Fibroblast of pulmonary artery (primary cell): ENCODE measurements at regions not wholly inside any gene's neighbourhood (a gene's known extent, or its start where the extent isn't known, plus 50 kb on each side); places are given as distances from the start of the nearest gene placed in this dataset.

ENCODE experiments used
- DNase-seq: peaks from one replicate; pipeline ENCODE4 v3.0.0-alpha.2; 2010; ENCODE audit warnings: low read depth
- H3K4me3 ChIP-seq: replicated peaks from 2 replicates; pipeline ENCODE4 v1.5.1; 2011; ENCODE audit warnings: low read depth, mild to moderate bottlenecking, control low read depth, low read length, moderate library complexity
- CTCF ChIP-seq: IDR thresholded peaks from 2 replicates; pipeline ENCODE4 v1.5.1; 2011; ENCODE audit warnings: mild to moderate bottlenecking, control low read depth, low read length, inconsistent platforms; ENCODE audit errors: missing control alignments

GRCh38 chr4:13829457-13829856 lies 201.9 kb upstream of the BOD1L1 start:
- no peak overlapping the region for H3K4me3 ChIP-seq
- DNase-seq = no peak
- no peak for TF ChIP-seq CTCF

GRCh38 chr4:13830449-13830848 lies 202.9 kb upstream of the BOD1L1 start:
- TF ChIP-seq CTCF = no peak
- no peak for DNase-seq
- H3K4me3 ChIP-seq = no peak overlapping the region

GRCh38 chr4:13833171-13833804 lies 205.8 kb upstream of the BOD1L1 start:
- TF ChIP-seq CTCF = no peak
- H3K4me3 ChIP-seq = no peak overlapping the region

GRCh38 chr4:13836946-13837912 lies 209.7 kb upstream of the BOD1L1 start:
- TF ChIP-seq CTCF = no peak
- no peak for DNase-seq
- no peak overlapping the region for H3K4me3 ChIP-seq

More at GRCh38 chr4:13833171-13833804, 205.8 kb upstream of the BOD1L1 start:
- DNase-seq = no peak

GRCh38 chr4:13840502-13841190 lies 213.1 kb upstream of the BOD1L1 start:
- no peak overlapping the region for H3K4me3 ChIP-seq
- DNase-seq = no peak

GRCh38 chr4:13844740-13845139 lies 217.2 kb upstream of the BOD1L1 start:
- DNase-seq = peak; percentile 43
- TF ChIP-seq CTCF = no peak
- H3K4me3 ChIP-seq = no peak overlapping the region

More at GRCh38 chr4:13840502-13841190, 213.1 kb upstream of the BOD1L1 start:
- TF ChIP-seq CTCF = no peak
